HFFc6 (cell line): ENCODE measurements at regions not wholly inside any gene's neighbourhood (a gene's known extent, or its start where the extent isn't known, plus 50 kb on each side); places are given as distances from the start of the nearest gene placed in this dataset.

Source experiments
- DNase-seq: peaks from one replicate; pipeline ENCODE4 v3.0.0-alpha.2; 2018
- H3K27ac Mint-ChIP-seq: 2 replicates; pipeline ENCODE4 v1.8.0; 2020; ENCODE audit warnings: mild to moderate bottlenecking, mixed read lengths
- H3K27me3 Mint-ChIP-seq: 2 replicates; pipeline ENCODE4 v1.8.0; 2021; ENCODE audit warnings: mild to moderate bottlenecking, moderate library complexity, mixed read lengths; ENCODE audit not compliant: insufficient read depth
- H3K36me3 Mint-ChIP-seq: 2 replicates; pipeline ENCODE4 v1.8.0; 2021; ENCODE audit warnings: low read depth, mixed read lengths
- H3K4me1 Mint-ChIP-seq: 2 replicates; pipeline ENCODE4 v1.8.0; 2020; ENCODE audit warnings: low read depth, mixed read lengths
- H3K4me3 Mint-ChIP-seq: 2 replicates; pipeline ENCODE4 v1.8.0; 2020; ENCODE audit warnings: mild to moderate bottlenecking, moderate library complexity, mixed read lengths
- H3K9me3 Mint-ChIP-seq: 2 replicates; pipeline ENCODE4 v1.8.0; 2020; ENCODE audit warnings: mild to moderate bottlenecking, mixed read lengths
- CTCF ChIP-seq: fragments of 200-600 bp; sonication (generic); IDR thresholded peaks from 2 replicates; pipeline ENCODE4 v1.5.0; 2021; ENCODE audit warnings: antibody characterized with exemption, mild to moderate bottlenecking

- no peak for TF ChIP-seq CTCF
- Mint-ChIP-seq H3K36me3 (no peaks in the 10 kb centered on the region), H3K27me3 (peaks cover 1% of the 10 kb centered on the region; the same call in 1 of the 2 replicates), H3K27ac (no peak overlapping the region), H3K4me3 (no peak overlapping the region), H3K4me1 (peaks cover 4% of the 10 kb centered on the region; the same call in 1 of the 2 replicates), H3K9me3 (no peaks in the 10 kb centered on the region)
- DNase-seq, result no peak
Observed at GRCh38 chr15:96176831-96177230, 153.7 kb upstream of the NR2F2 start.

- Mint-ChIP-seq H3K4me1 (peaks cover 9% of the 10 kb centered on the region; the same call in 1 of the 2 replicates), H3K36me3 (no peaks in the 10 kb centered on the region)
Observed at GRCh38 chr15:96177279-96177678, 153.2 kb upstream of the NR2F2 start.

GRCh38 chr15:96180087-96180748 lies 150.3 kb upstream of the NR2F2 start:
- H3K27me3 Mint-ChIP-seq, result peaks cover 2% of the 10 kb centered on the region; the same call in 1 of the 2 replicates
- TF ChIP-seq CTCF, result no peak
- H3K4me3 Mint-ChIP-seq, result no peak overlapping the region
- H3K4me1 Mint-ChIP-seq, result peaks cover 12% of the 10 kb centered on the region; the same call in 1 of the 2 replicates
- no peaks in the 10 kb centered on the region for H3K9me3 Mint-ChIP-seq
- no peaks in the 10 kb centered on the region for H3K36me3 Mint-ChIP-seq
- no peak overlapping the region for H3K27ac Mint-ChIP-seq
- no peak for DNase-seq

More at GRCh38 chr15:96177279-96177678, 153.2 kb upstream of the NR2F2 start:
- H3K4me3 Mint-ChIP-seq, result no peak overlapping the region
- DNase-seq, result no peak
- peaks cover 2% of the 10 kb centered on the region; the same call in 1 of the 2 replicates for H3K27me3 Mint-ChIP-seq
- TF ChIP-seq CTCF, result no peak
- no peak overlapping the region for H3K27ac Mint-ChIP-seq
- H3K9me3 Mint-ChIP-seq, result no peaks in the 10 kb centered on the region

- Mint-ChIP-seq H3K4me3 (no peak overlapping the region), H3K36me3 (no peaks in the 10 kb centered on the region), H3K27me3 (peaks cover 2% of the 10 kb centered on the region; the same call in 1 of the 2 replicates), H3K27ac (no peak overlapping the region), H3K4me1 (peaks cover 12% of the 10 kb centered on the region; the same call in 1 of the 2 replicates), H3K9me3 (no peaks in the 10 kb centered on the region)
- DNase-seq, result no peak
- TF ChIP-seq CTCF, result no peak
Observed at GRCh38 chr15:96181217-96181616, 149.3 kb upstream of the NR2F2 start.

GRCh38 chr15:96181873-96182301 lies 148.6 kb upstream of the NR2F2 start:
- peaks cover 12% of the 10 kb centered on the region; the same call in 1 of the 2 replicates for H3K4me1 Mint-ChIP-seq
- no peaks in the 10 kb centered on the region for H3K36me3 Mint-ChIP-seq
- H3K27me3 Mint-ChIP-seq, result peaks cover 2% of the 10 kb centered on the region; the same call in 1 of the 2 replicates
- no peak overlapping the region for H3K4me3 Mint-ChIP-seq
- DNase-seq, result peak; percentile 52
- no peak overlapping the region; the same call in 1 of the 2 replicates for H3K27ac Mint-ChIP-seq
- TF ChIP-seq CTCF, result no peak
- no peaks in the 10 kb centered on the region for H3K9me3 Mint-ChIP-seq
